ENCODE measurements at regions not wholly inside any gene's neighbourhood (a gene's known extent, or its start where the extent isn't known, plus 50 kb on each side); places are given as distances from the start of the nearest gene placed in this dataset.

- dilution Hi-C loops (cut with HindIII; ENCODE audit: low sequenced_read_pairs, unreplicated experiment), result no loop called here
- Histone ChIP-seq H3K4me1 (ENCODE audit: control insufficient read depth, insufficient read depth, low read length) (no peaks in the 10 kb centered on the region), H4K20me1 (ENCODE audit: insufficient read depth, low read length) (no peaks in the 10 kb centered on the region), H3K4me3 (ENCODE audit: insufficient read depth, low read depth, low read length) (no peak overlapping the region), H3K9me3 (ENCODE audit: control insufficient read depth, insufficient read depth, low read length) (no peaks in the 10 kb centered on the region), H3K79me1 (ENCODE audit: low read depth in 1 of 2, low read length in 2 of 2) (no peaks in the 10 kb centered on the region), H3K14ac (replicated peaks; ENCODE audit: low read depth, low read length) (no peak overlapping the region), H3K4me2 (ENCODE audit: low read depth, low read length) (no peak overlapping the region), H2BK20ac (ENCODE audit: low read depth, low read length) (no peak overlapping the region), H4K8ac (ENCODE audit: low read depth in 2 of 2, low read length in 2 of 2) (no peak overlapping the region), H3K27ac (ENCODE audit: insufficient read depth, low read length) (no peak overlapping the region), H3K36me3 (ENCODE audit: control insufficient read depth, insufficient read depth, low read length) (no peaks in the 10 kb centered on the region), H2BK5ac (ENCODE audit: low read depth, low read length, poor library complexity, severe bottlenecking) (no peak overlapping the region), H3K9me1 (ENCODE audit: insufficient read depth, low read length) (no peaks in the 10 kb centered on the region), H3K27me3 (ENCODE audit: control insufficient read depth, insufficient read depth, low read length) (no peaks in the 10 kb centered on the region), H3K23ac (ENCODE audit: low read depth, low read length) (no peak overlapping the region), H4K91ac (ENCODE audit: insufficient read depth, low read depth, low read length) (no peak overlapping the region), H2AFZ (replicated peaks; ENCODE audit: low read length, poor library complexity) (no peak overlapping the region), H2AK9ac (replicated peaks; ENCODE audit: low read depth, low read length, poor library complexity) (no peak overlapping the region), H2BK15ac (ENCODE audit: low read depth, low read length) (no peak overlapping the region), H2AK5ac (ENCODE audit: low read depth, low read length) (no peak overlapping the region), H4K5ac (ENCODE audit: low read depth, low read length) (no peak overlapping the region), H3K4ac (ENCODE audit: low read depth, low read length) (no peak overlapping the region), H3K56ac (ENCODE audit: extremely low read depth, insufficient read depth, low read length) (no peak overlapping the region), H3K9ac (ENCODE audit: low read depth, low read length) (no peak overlapping the region), H2BK120ac (ENCODE audit: low read depth, low read length) (no peak overlapping the region), H3K18ac (ENCODE audit: low read depth, low read length) (no peak overlapping the region)
- TF ChIP-seq RCOR1 (IDR thresholded peaks at IDR 0.05; ENCODE audit: insufficient replicate concordance, low read length) (no peak), RFX5 (IDR thresholded peaks at IDR 0.05; ENCODE audit: low read depth, low read length) (no peak), ELK1 (IDR thresholded peaks at IDR 0.05; ENCODE audit: borderline replicate concordance, low read depth, low read length) (no peak), CEBPB (IDR thresholded peaks at IDR 0.05; ENCODE audit: low read depth, low read length) (no peak), MXI1 (IDR thresholded peaks at IDR 0.05; ENCODE audit: borderline replicate concordance, low read depth, low read length) (no peak), BHLHE40 (IDR thresholded peaks at IDR 0.05; ENCODE audit: low read depth, low read length) (no peak), FOS (IDR thresholded peaks at IDR 0.05; ENCODE audit: low read depth, low read length) (no peak), CTCF (conservative IDR thresholded peaks at IDR 0.05; ENCODE audit: low read depth, low read length) (no peak), SMC3 (IDR thresholded peaks at IDR 0.05; ENCODE audit: low read depth, low read length) (no peak), POLR2A (IDR thresholded peaks at IDR 0.05; ENCODE audit: low read depth, low read length) (no peak), NFE2L2 (IDR thresholded peaks at IDR 0.05; ENCODE audit: low read depth, low read length) (no peak), USF2 (IDR thresholded peaks at IDR 0.05; ENCODE audit: low read depth, low read length) (no peak)
- no CpG with 5 or more reads among the region's 5 CpGs for WGBS, 2 experiments (ENCODE audit: extremely low coverage in 2 of 2, insufficient read length in 1 of 2)
- no TSS peak for BruUV-seq (replicated peaks)
- DNase-seq (no peak), ATAC-seq (ENCODE audit: low read depth) (no peak)
- CTCF ChIA-PET, result no interaction called here
- in situ Hi-C loops (cut with MboI; ENCODE audit: low sequenced_read_pairs), result no loop called here
- POLR2A ChIA-PET (ENCODE audit: unreplicated experiment), result no interaction called here
- intact Hi-C loops (cut with micrococcal nuclease), result no loop called here
Observed at GRCh38 chr2:66080127-66080526, 354.8 kb upstream of the MEIS1 start.

Data from IMR-90 (cell line).